NT2/D1 (cell line): ENCODE measurements at regions not wholly inside any gene's neighbourhood (a gene's known extent, or its start where the extent isn't known, plus 50 kb on each side); places are given as distances from the start of the nearest gene placed in this dataset.

ENCODE experiments used
- DNase-seq: peaks from one replicate; pipeline ENCODE4 v3.0.0-alpha.2; 2011; ENCODE audit warnings: low read depth, low spot score
- H3K27me3 ChIP-seq: 2 replicates; pipeline ENCODE4 v1.6.0; 2011; ENCODE audit warnings: mild to moderate bottlenecking; ENCODE audit not compliant: insufficient read length, insufficient read depth
- H3K36me3 ChIP-seq: 2 replicates; pipeline ENCODE4 v1.6.1; 2011; ENCODE audit warnings: mild to moderate bottlenecking, low read length, mixed read lengths; ENCODE audit not compliant: insufficient read depth, insufficient read length
- H3K4me1 ChIP-seq: 2 replicates; pipeline ENCODE4 v1.5.1; 2011; ENCODE audit not compliant: insufficient read depth, insufficient read length
- H3K4me3 ChIP-seq: 2 replicates; pipeline ENCODE4 v1.5.1; 2011; ENCODE audit warnings: low read depth; ENCODE audit not compliant: insufficient read length
- H3K9ac ChIP-seq: 2 replicates; pipeline ENCODE4 v1.6.0; 2011; ENCODE audit warnings: low read depth; ENCODE audit not compliant: insufficient read length
- H3K9me3 ChIP-seq: 2 replicates; pipeline ENCODE4 v1.5.1; 2011; ENCODE audit warnings: mild to moderate bottlenecking, low read length; ENCODE audit not compliant: insufficient read depth
- SUZ12 ChIP-seq: IDR thresholded peaks from 2 replicates; pipeline ENCODE4 v1.6.1; 2011; ENCODE audit not compliant: insufficient read length, insufficient read depth; ENCODE audit errors: extremely low read depth
- YY1 ChIP-seq: IDR thresholded peaks from 2 replicates; pipeline ENCODE4 v1.6.1; 2011; ENCODE audit not compliant: insufficient read length, insufficient read depth
- ZNF274 ChIP-seq: IDR thresholded peaks from 2 replicates; pipeline ENCODE4 v1.6.1; 2011; ENCODE audit warnings: mild to moderate bottlenecking, low read depth, low read length

DNA sequence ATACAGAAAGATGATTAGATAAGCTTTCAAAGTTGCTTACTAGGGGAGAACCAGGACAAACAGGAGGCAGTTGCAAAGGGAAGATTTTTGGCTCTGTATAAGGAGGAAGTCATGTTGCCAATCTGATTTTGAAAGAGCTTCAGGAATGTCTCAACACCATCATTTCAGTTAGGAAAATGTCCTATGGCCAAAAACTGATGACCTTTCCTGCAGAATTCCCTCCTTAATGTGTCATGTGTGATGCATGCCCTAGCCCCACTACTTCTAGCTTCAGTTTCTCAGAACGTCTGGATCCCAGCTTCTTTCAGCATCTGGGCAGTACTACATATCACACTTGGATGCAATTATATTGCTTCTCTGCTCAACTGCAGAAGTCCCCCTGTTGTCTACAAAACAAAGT is 211.5 kb upstream of the NREP start:
- TF ChIP-seq YY1 (no peak), ZNF274 (no peak), SUZ12 (no peak)
- Histone ChIP-seq H3K9ac (no peak overlapping the region), H3K9me3 (no peaks in the 10 kb centered on the region), H3K4me3 (no peak overlapping the region), H3K27me3 (no peaks in the 10 kb centered on the region), H3K36me3 (no peaks in the 10 kb centered on the region), H3K4me1 (no peaks in the 10 kb centered on the region)
- no peak for DNase-seq

DNA sequence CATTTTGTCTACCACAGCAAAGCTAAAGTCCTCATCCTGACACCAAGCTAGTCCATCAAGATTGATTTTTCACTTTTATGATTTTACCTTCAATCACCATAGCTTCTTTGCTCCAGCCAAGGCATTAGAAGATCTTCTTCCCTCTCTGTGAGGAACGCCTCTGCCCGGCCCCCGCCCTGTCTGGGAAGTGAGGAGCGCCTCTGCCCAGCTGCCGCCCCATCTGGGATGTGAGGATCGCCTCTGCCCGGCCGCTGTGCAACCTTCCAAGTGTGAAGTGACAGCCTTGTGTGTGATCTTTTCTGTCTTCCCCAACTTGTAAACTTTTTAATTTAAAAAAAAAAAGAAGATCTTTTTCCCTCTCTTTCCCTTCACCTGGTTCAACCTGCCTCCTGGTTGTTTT is 210.5 kb upstream of the NREP start:
- Histone ChIP-seq H3K4me3 (no peak overlapping the region), H3K36me3 (no peaks in the 10 kb centered on the region), H3K9ac (no peak overlapping the region), H3K4me1 (no peaks in the 10 kb centered on the region), H3K9me3 (no peaks in the 10 kb centered on the region), H3K27me3 (no peaks in the 10 kb centered on the region)
- DNase-seq: no peak
- TF ChIP-seq SUZ12 (no peak), YY1 (no peak)

DNA sequence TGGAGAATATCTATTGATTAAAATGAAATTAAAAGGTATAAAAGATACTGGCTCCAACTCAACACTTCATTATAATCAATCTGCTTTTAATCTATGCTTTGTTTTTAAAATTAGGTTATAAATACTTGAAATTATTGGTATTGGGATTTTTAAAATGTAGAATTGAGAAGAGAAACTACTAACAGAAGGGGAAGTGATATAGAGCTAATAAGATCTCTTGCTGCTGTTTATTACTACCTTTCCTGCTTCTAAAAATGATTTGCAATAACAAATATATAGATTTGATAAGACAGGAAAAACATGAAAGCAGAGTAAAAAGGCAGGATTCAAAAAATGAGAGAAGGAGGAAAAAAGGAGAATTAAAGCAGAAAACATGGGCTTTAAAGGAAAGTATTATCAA is 209.3 kb upstream of the NREP start:
- DNase-seq: no peak
- no peaks in the 10 kb centered on the region for H3K27me3 ChIP-seq
- no peaks in the 10 kb centered on the region for H3K36me3 ChIP-seq
- H3K9me3 ChIP-seq: no peaks in the 10 kb centered on the region
- H3K4me1 ChIP-seq: no peaks in the 10 kb centered on the region
- TF ChIP-seq ZNF274: no peak
- TF ChIP-seq YY1: no peak
- no peak for TF ChIP-seq SUZ12
- no peak overlapping the region for H3K4me3 ChIP-seq
- H3K9ac ChIP-seq: no peak overlapping the region

DNA sequence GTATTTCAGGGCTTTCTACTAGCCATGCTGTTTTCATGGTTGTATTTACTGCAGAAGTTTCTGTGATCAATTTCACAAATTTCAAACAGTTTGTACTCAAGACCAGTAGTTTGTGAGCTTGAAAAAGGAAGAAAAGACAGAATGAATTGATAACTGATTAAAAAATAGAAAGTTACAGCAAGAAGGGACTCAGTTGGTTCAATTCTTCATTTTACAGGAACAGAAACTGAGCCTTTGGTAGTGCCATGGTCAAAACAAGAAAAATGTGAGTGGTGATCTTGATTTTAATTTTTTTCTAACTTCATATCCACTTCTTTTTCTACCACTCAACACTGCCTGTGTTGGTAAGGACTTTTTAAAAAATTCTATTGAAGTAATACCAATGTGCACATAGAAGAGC is 206.6 kb upstream of the NREP start:
- H3K9ac ChIP-seq: no peak overlapping the region
- no peaks in the 10 kb centered on the region for H3K9me3 ChIP-seq

DNA sequence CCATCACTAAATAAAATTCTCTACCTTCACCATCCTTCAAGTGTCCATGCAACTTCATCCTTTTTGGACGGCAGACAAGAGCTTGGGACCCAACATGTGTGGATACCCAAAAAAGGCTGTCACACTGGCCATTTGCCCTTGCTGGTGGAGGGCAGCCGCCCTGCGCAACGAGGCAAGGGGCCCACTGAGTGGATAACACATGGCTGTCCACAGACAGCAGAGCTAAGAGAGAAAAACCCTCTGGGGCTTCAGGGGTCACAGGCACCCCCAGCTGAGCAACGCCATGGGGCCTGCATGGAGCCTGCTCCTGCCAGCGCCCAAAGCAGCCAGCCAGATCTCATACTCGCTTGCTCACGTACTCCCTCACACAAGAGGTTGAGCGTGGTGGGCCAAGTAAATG is 205.9 kb upstream of the NREP start:
- Histone ChIP-seq H3K27me3 (no peaks in the 10 kb centered on the region), H3K9ac (no peak overlapping the region), H3K9me3 (no peaks in the 10 kb centered on the region), H3K4me1 (no peaks in the 10 kb centered on the region), H3K4me3 (no peak overlapping the region), H3K36me3 (no peaks in the 10 kb centered on the region)
- no peak for DNase-seq
- TF ChIP-seq SUZ12 (no peak), ZNF274 (no peak)

More for the DNA sequence above, 206.6 kb upstream of the NREP start:
- TF ChIP-seq ZNF274: no peak
- Histone ChIP-seq H3K36me3 (no peaks in the 10 kb centered on the region), H3K27me3 (no peaks in the 10 kb centered on the region), H3K4me1 (no peaks in the 10 kb centered on the region), H3K4me3 (no peak overlapping the region)
- no peak for DNase-seq

DNA sequence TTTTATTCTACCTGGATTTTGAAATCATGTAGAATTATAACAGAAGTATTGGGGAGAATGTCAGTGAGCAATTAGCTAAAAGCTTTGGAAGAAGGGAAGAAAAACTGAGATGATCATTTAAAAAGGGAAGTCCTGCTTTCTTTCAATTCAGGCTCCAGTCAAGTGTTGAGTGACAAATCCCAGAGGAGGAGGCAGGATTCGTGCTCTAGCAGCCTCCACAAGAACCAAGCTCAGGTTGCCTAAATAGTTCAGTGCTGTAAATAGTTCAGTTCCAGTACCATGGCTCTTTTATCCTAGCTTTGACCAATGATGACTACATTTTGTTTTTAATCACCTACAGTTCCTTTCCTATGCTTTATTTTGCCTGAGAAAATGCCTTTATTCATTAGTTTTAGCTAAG is 204.9 kb upstream of the NREP start:
- Histone ChIP-seq H3K4me3 (no peak overlapping the region), H3K4me1 (no peaks in the 10 kb centered on the region), H3K9me3 (no peaks in the 10 kb centered on the region), H3K27me3 (no peaks in the 10 kb centered on the region), H3K9ac (no peak overlapping the region), H3K36me3 (no peaks in the 10 kb centered on the region)
- no peak for DNase-seq
- TF ChIP-seq ZNF274 (no peak), SUZ12 (no peak), YY1 (no peak)

DNA sequence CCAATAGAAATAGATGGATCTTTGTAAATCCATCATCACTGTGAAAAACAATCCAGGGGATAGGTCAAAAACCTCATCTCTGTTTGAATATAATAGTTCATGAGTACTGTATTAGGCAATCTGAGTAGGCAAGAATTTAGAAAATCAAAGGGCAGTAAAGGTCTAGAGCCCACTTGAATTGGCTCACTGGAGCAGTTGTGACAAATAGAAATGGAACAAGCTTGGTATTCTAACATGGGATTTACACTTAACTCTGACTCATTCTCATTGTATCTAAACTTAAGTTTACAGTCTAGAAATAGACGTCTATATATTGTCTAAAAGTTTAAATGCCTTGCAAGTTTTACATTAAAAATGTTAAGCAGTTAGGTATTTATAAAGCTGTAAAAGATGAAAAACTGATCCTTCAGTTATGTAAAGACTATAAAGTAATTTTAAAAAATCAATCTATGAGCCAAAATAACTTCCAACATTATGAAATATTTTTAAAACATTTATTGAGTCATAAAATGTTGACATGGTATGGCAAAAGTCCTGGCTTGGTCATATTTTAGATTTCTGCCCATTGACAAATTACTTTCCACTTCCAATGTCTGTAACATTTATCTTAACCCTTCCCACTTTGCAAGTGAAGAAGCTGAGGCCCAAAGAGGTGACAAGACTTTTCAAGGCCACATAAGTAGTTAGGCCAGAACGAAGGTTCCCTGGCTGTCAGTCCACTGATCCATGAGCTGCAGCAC is 203.7 kb upstream of the NREP start:
- DNase-seq: no peak
- TF ChIP-seq ZNF274 (no peak), SUZ12 (no peak), YY1 (no peak)
- H3K4me3 ChIP-seq: no peak overlapping the region
- H3K9me3 ChIP-seq: no peaks in the 10 kb centered on the region
- H3K27me3 ChIP-seq: no peaks in the 10 kb centered on the region
- no peaks in the 10 kb centered on the region for H3K36me3 ChIP-seq
- no peaks in the 10 kb centered on the region for H3K4me1 ChIP-seq
- no peak overlapping the region for H3K9ac ChIP-seq
